HG03103 (cell line): ENCODE measurements at regions not wholly inside any gene's neighbourhood (a gene's known extent, or its start where the extent isn't known, plus 50 kb on each side); places are given as distances from the start of the nearest gene placed in this dataset.
"Not testable (repeated sequence)": the region's sequence is repeated elsewhere in the genome, so short reads cannot be mapped to it uniquely, and the experiment has no call there.

Source experiments
- ATAC-seq: cut with Tn5 transposase; IDR thresholded peaks from one replicate; pipeline ENCODE4 v1.9.1; 2021; ENCODE audit warnings: low read depth; ENCODE audit not compliant: unreplicated experiment

- ATAC-seq: no peak
Measured at GRCh38 chr9:11676821-11677220, 1016.4 kb upstream of the TYRP1 start.

- ATAC-seq: no peak
Measured at GRCh38 chr9:11686733-11687132, 1006.5 kb upstream of the TYRP1 start.

- no peak for ATAC-seq
Measured at GRCh38 chr9:11697126-11697525, 996.1 kb upstream of the TYRP1 start.

GRCh38 chr9:11701706-11702105 lies 991.5 kb upstream of the TYRP1 start:
- no peak for ATAC-seq

- no peak for ATAC-seq
Measured at GRCh38 chr9:11702548-11702947, 990.6 kb upstream of the TYRP1 start.

- not testable (repeated sequence) for ATAC-seq
Measured at GRCh38 chr9:11704198-11704597, 989.0 kb upstream of the TYRP1 start.

- ATAC-seq: no peak
Measured at GRCh38 chr9:11708899-11709298, 984.3 kb upstream of the TYRP1 start.

- no peak for ATAC-seq
Measured at GRCh38 chr9:11709567-11709966, 983.6 kb upstream of the TYRP1 start.

- no peak for ATAC-seq
Measured at GRCh38 chr9:11713077-11713476, 980.1 kb upstream of the TYRP1 start.

GRCh38 chr9:11722957-11723356 lies 970.2 kb upstream of the TYRP1 start:
- ATAC-seq: no peak

GRCh38 chr9:11726659-11727058 lies 966.5 kb upstream of the TYRP1 start:
- no peak for ATAC-seq

- no peak for ATAC-seq
Measured at GRCh38 chr9:11735391-11735790, 957.8 kb upstream of the TYRP1 start.

- no peak for ATAC-seq
Measured at GRCh38 chr9:11742471-11742870, 950.7 kb upstream of the TYRP1 start.

GRCh38 chr9:11743356-11743755 lies 949.8 kb upstream of the TYRP1 start:
- ATAC-seq: no peak

GRCh38 chr9:11749396-11749795 lies 943.8 kb upstream of the TYRP1 start:
- no peak for ATAC-seq

- no peak for ATAC-seq
Measured at GRCh38 chr9:11755951-11756350, 937.2 kb upstream of the TYRP1 start.

- ATAC-seq: no peak
Measured at GRCh38 chr9:11757408-11757807, 935.8 kb upstream of the TYRP1 start.

GRCh38 chr9:11758016-11758415 lies 935.2 kb upstream of the TYRP1 start:
- no peak for ATAC-seq

- no peak for ATAC-seq
Measured at GRCh38 chr9:11779971-11780370, 913.2 kb upstream of the TYRP1 start.

- ATAC-seq: no peak
Measured at GRCh38 chr9:11792870-11793269, 900.3 kb upstream of the TYRP1 start.

GRCh38 chr9:11794984-11795383 lies 898.2 kb upstream of the TYRP1 start:
- ATAC-seq: no peak

GRCh38 chr9:11805969-11806368 lies 887.2 kb upstream of the TYRP1 start:
- ATAC-seq: no peak

GRCh38 chr9:11821306-11821975 lies 871.7 kb upstream of the TYRP1 start:
- no peak for ATAC-seq
